Hepatocyte (in vitro differentiated cells): ENCODE measurements at regions not wholly inside any gene's neighbourhood (a gene's known extent, or its start where the extent isn't known, plus 50 kb on each side); places are given as distances from the start of the nearest gene placed in this dataset.

ENCODE experiments used
- DNase-seq: peaks from one replicate; pipeline ENCODE4 v3.0.0-alpha.2; 2016; ENCODE audit warnings: low spot score
- H2AFZ ChIP-seq: fragments of 200-600 bp; sonication (generic); 2 replicates; pipeline ENCODE4 v1.6.0; 2016; ENCODE audit warnings: antibody characterized with exemption, mild to moderate bottlenecking
- H3K27ac ChIP-seq: fragments of 200-600 bp; sonication (generic); 2 replicates; pipeline ENCODE4 v1.5.1; 2016; ENCODE audit warnings: mild to moderate bottlenecking
- H3K27me3 ChIP-seq: fragments of 200-600 bp; sonication (generic); 2 replicates; pipeline ENCODE4 v1.6.1; 2016
- H3K36me3 ChIP-seq: fragments of 200-600 bp; sonication (generic); replicated peaks from 2 replicates; pipeline ENCODE4 v1.5.1; 2016; ENCODE audit warnings: low read depth; ENCODE audit not compliant: insufficient read depth
- H3K4me1 ChIP-seq: fragments of 200-600 bp; sonication (generic); 2 replicates; pipeline ENCODE4 v1.5.1; 2016; ENCODE audit warnings: mild to moderate bottlenecking, moderate library complexity; ENCODE audit not compliant: insufficient read depth
- H3K4me2 ChIP-seq: fragments of 200-600 bp; sonication (generic); 2 replicates; pipeline ENCODE4 v1.6.0; 2016
- H3K4me3 ChIP-seq: fragments of 200-600 bp; sonication (generic); 2 replicates; pipeline ENCODE4 v1.5.1; 2016; ENCODE audit warnings: mild to moderate bottlenecking
- H3K79me2 ChIP-seq: fragments of 200-600 bp; sonication (generic); 2 replicates; pipeline ENCODE4 v1.6.0; 2017; ENCODE audit warnings: mild to moderate bottlenecking
- H3K9me2 ChIP-seq: fragments of 200-600 bp; sonication (generic); replicated peaks from 2 replicates; pipeline ENCODE4 v1.6.0; 2017; ENCODE audit warnings: mild to moderate bottlenecking; ENCODE audit not compliant: insufficient read depth
- H3K9me3 ChIP-seq: fragments of 200-600 bp; sonication (generic); 2 replicates; pipeline ENCODE4 v1.5.1; 2016; ENCODE audit warnings: low read depth, mild to moderate bottlenecking
- H4K20me1 ChIP-seq: fragments of 200-600 bp; sonication (generic); 2 replicates; pipeline ENCODE4 v1.6.0; 2016; ENCODE audit warnings: mild to moderate bottlenecking; ENCODE audit not compliant: insufficient read depth, poor library complexity, severe bottlenecking
- EZH2 ChIP-seq: fragments of 200-600 bp; sonication (generic); IDR thresholded peaks from 2 replicates; pipeline ENCODE4 v1.6.1; 2016; ENCODE audit warnings: antibody characterized with exemption, mild to moderate bottlenecking, borderline replicate concordance
- EZH2phosphoT487 ChIP-seq: fragments of 200-600 bp; sonication (generic); IDR thresholded peaks from one replicate; pipeline ENCODE4 v1.6.1; 2018; ENCODE audit warnings: antibody characterized with exemption, mild to moderate bottlenecking, low read depth, moderate library complexity; ENCODE audit not compliant: unreplicated experiment, severe bottlenecking
- WGBS: methylation state at CpG from one replicate; pipeline ENCODE4 v1.1.6; 2016; ENCODE audit warnings: low lambda C conversion rate; ENCODE audit errors: missing lambda C conversion rate; 5-methylcytosine and 5-hydroxymethylcytosine counted together
- TF ChIP-seq, protein P1 (sequence below): fragments of 200-600 bp; sonication (generic); IDR thresholded peaks from 2 replicates; pipeline ENCODE4 v1.5.1; 2016; ENCODE audit warnings: antibody characterized with exemption, mild to moderate bottlenecking; ENCODE audit not compliant: poor library complexity

GRCh38 chr11:23539556-23539955 is 679.3 kb upstream of the CCDC179 start:
- no peaks in the 10 kb centered on the region for H3K9me2 ChIP-seq
- no peaks in the 10 kb centered on the region for H3K36me3 ChIP-seq
- TF ChIP-seq EZH2phosphoT487 = no peak
- no peak for TF ChIP-seq EZH2
- TF ChIP-seq, protein P1, sequence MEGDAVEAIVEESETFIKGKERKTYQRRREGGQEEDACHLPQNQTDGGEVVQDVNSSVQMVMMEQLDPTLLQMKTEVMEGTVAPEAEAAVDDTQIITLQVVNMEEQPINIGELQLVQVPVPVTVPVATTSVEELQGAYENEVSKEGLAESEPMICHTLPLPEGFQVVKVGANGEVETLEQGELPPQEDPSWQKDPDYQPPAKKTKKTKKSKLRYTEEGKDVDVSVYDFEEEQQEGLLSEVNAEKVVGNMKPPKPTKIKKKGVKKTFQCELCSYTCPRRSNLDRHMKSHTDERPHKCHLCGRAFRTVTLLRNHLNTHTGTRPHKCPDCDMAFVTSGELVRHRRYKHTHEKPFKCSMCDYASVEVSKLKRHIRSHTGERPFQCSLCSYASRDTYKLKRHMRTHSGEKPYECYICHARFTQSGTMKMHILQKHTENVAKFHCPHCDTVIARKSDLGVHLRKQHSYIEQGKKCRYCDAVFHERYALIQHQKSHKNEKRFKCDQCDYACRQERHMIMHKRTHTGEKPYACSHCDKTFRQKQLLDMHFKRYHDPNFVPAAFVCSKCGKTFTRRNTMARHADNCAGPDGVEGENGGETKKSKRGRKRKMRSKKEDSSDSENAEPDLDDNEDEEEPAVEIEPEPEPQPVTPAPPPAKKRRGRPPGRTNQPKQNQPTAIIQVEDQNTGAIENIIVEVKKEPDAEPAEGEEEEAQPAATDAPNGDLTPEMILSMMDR = no peak
- H3K4me1 ChIP-seq = no peaks in the 10 kb centered on the region
- 93% methylated on average over 5 of the region's 5 CpGs for WGBS
- H3K27me3 ChIP-seq = no peaks in the 10 kb centered on the region
- no peaks in the 10 kb centered on the region for H3K9me3 ChIP-seq
- H4K20me1 ChIP-seq = no peaks in the 10 kb centered on the region
- DNase-seq = no peak
- H3K79me2 ChIP-seq = no peaks in the 10 kb centered on the region
- no peak overlapping the region for H2AFZ ChIP-seq
- no peak overlapping the region for H3K4me3 ChIP-seq
- peak overlapping the region; percentile 23 for H3K4me2 ChIP-seq
- no peak overlapping the region for H3K27ac ChIP-seq

- peak; percentile 55 for DNase-seq
- H3K36me3 ChIP-seq = no peaks in the 10 kb centered on the region
- no peaks in the 10 kb centered on the region for H3K27me3 ChIP-seq
- 12% methylated on average over 7 of the region's 8 CpGs for WGBS
- no peaks in the 10 kb centered on the region for H3K79me2 ChIP-seq
- peak overlapping the region; percentile 23 for H3K4me2 ChIP-seq
- no peak overlapping the region for H3K27ac ChIP-seq
- H3K9me3 ChIP-seq = no peaks in the 10 kb centered on the region
- H2AFZ ChIP-seq = no peak overlapping the region
- no peaks in the 10 kb centered on the region for H3K4me1 ChIP-seq
- no peaks in the 10 kb centered on the region for H3K9me2 ChIP-seq
- H4K20me1 ChIP-seq = no peaks in the 10 kb centered on the region
- no peak overlapping the region for H3K4me3 ChIP-seq
- TF ChIP-seq, protein P1 = peak; percentile 79
- TF ChIP-seq EZH2phosphoT487 (no peak), EZH2 (no peak)
Observed at GRCh38 chr11:23540101-23540561, 679.9 kb upstream of the CCDC179 start.

DNA sequence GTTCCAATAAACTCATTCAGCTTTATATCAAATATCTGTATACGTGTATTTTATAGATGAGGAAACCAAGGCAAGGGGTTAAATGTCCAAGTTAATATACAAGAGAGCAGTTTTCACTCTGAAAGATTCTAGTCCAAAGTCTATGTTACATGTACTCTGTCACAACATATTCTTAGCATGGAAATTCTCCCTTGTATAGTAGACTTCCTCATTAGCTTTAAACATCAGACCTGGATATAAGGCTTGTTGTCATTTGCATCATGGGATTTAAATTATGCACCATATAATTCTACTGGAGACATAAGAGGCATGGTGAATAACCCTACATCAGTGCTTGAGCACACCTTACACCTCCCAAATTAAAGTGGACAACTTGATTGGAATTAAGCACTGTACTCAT is 681.9 kb upstream of the CCDC179 start:
- Histone ChIP-seq H3K36me3 (no peaks in the 10 kb centered on the region), H3K4me1 (no peaks in the 10 kb centered on the region), H3K4me3 (no peak overlapping the region), H3K27me3 (no peaks in the 10 kb centered on the region), H3K79me2 (no peaks in the 10 kb centered on the region), H3K27ac (no peak overlapping the region), H3K4me2 (no peak overlapping the region), H2AFZ (no peak overlapping the region), H3K9me2 (no peaks in the 10 kb centered on the region), H3K9me3 (no peaks in the 10 kb centered on the region), H4K20me1 (no peaks in the 10 kb centered on the region)
- WGBS = 91% methylated on average over 1 of the region's 1 CpG
- no peak for DNase-seq
- TF ChIP-seq EZH2 (no peak), EZH2phosphoT487 (no peak)
- TF ChIP-seq, protein P1 = no peak

DNA sequence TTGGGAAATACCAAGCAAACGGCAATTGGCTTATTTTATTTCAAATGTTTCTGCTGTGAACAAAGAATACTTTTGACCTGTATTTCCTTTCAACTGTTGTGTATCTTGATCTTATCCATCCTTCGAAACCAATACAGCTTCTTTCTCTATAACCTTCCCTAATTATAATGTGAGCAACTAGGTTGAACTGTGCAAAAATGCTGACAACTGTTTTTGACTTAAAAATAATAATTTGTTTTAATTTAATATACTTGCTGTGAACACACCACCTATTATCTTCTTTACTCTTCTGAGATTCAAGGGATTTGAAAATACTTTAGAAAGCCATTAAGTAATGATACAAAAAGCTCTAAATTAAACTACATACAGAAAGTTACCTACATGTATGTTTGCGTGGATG is 682.5 kb upstream of the CCDC179 start:
- no peak overlapping the region for H2AFZ ChIP-seq
- no peaks in the 10 kb centered on the region for H3K4me1 ChIP-seq
- H3K27ac ChIP-seq = no peak overlapping the region
- H3K9me3 ChIP-seq = no peaks in the 10 kb centered on the region
- no peaks in the 10 kb centered on the region for H3K27me3 ChIP-seq
- TF ChIP-seq EZH2phosphoT487 (no peak), EZH2 (no peak)
- TF ChIP-seq, protein P1 = no peak
- no peak overlapping the region for H3K4me3 ChIP-seq
- no peaks in the 10 kb centered on the region for H3K79me2 ChIP-seq
- no peak for DNase-seq
- no peaks in the 10 kb centered on the region for H4K20me1 ChIP-seq
- H3K36me3 ChIP-seq = no peaks in the 10 kb centered on the region
- H3K9me2 ChIP-seq = no peaks in the 10 kb centered on the region
- no peak overlapping the region for H3K4me2 ChIP-seq
- 85% methylated on average over 3 of the region's 3 CpGs for WGBS
